K562 (cell line): ENCODE measurements at regions not wholly inside any gene's neighbourhood (a gene's known extent, or its start where the extent isn't known, plus 50 kb on each side); places are given as distances from the start of the nearest gene placed in this dataset.

Experiments
- ATAC-seq: fragments of 200-7000 bp; cut with Tn5 transposase; 3 replicates; pipeline ENCODE4 v1.9.1; 2020; ENCODE audit warnings: moderate library complexity
- BruUV-seq: library from RNA; stranded (reverse); fragments of 400-500 nt; replicated peaks from 2 replicates; lab custom pipeline; 2021; lab: Mats Ljungman, UMichigan
- CTCF ChIA-PET: fragments of 300-600 bp; formaldehyde crosslinking; extraction: SDS; loops from one replicate; lab custom pipeline; 2021; ENCODE audit warnings: low intra/inter-chr PET ratio; lab: Yijun Ruan, JAX
- POLR2A ChIA-PET: fragments of 300-600, 350-650 bp; sonication (Branson Sonifier 250); formaldehyde crosslinking; extraction: SDS; loops from one replicate; lab custom pipeline; 2021; ENCODE audit warnings: antibody characterized with exemption, inconsistent platforms; lab: Yijun Ruan, JAX
- DNase-seq, 4 experiments: peaks; one replicate each; pipeline versions ENCODE4 v3.0.0 to v3.0.0-alpha.2; 2011 to 2018; ENCODE audit warnings: low spot score in 3 of 4, mixed read lengths in 3 of 4; ENCODE audit errors: extremely low read depth in 1 of 4
- FAIRE-seq: peaks from 2 replicates; lab custom pipeline; 2011; peaks lifted over from hg19 to GRCh38; lab: Jason Lieb, UNC
- H2AFZ ChIP-seq: 2 replicates; pipeline ENCODE4 v1.6.0; 2011; ENCODE audit warnings: low read depth, low read length, control low read depth, inconsistent platforms
- H3K27ac ChIP-seq: fragments of 200-600 bp; 3 replicates; pipeline ENCODE4 v1.8.0; 2011; ENCODE audit warnings: low read depth, mild to moderate bottlenecking, control low read depth, inconsistent platforms, low read length, moderate library complexity, mixed read lengths; ENCODE audit errors: extremely low read depth
- H3K27me3 ChIP-seq, 2 experiments: fragments of 300-600 bp in 1 of 2; 2 replicates in 1 of 2; 3 replicates in 1 of 2; pipeline versions ENCODE4 v1.6.0 to v1.8.0; 2011; ENCODE audit warnings: inconsistent platforms in 2 of 2, low read length in 2 of 2, mild to moderate bottlenecking in 1 of 2, mixed read lengths in 1 of 2, moderate library complexity in 1 of 2; ENCODE audit not compliant: control insufficient read depth in 2 of 2, insufficient read depth in 2 of 2
- H3K36me3 ChIP-seq: fragments of 300-600 bp; 3 replicates; pipeline ENCODE4 v1.8.0; 2011; ENCODE audit warnings: mild to moderate bottlenecking, low read length, inconsistent platforms; ENCODE audit not compliant: control insufficient read depth, insufficient read depth
- H3K4me1 ChIP-seq, 2 experiments: fragments of 200-600 bp in 1 of 2; replicated peaks in 1 of 2; 2 replicates in 1 of 2; 3 replicates in 1 of 2; pipeline versions ENCODE4 v1.5.1 to v1.8.0; 2011; ENCODE audit warnings: inconsistent platforms in 2 of 2, low read length in 2 of 2, mild to moderate bottlenecking in 1 of 2, mixed read lengths in 1 of 2, moderate library complexity in 1 of 2; ENCODE audit not compliant: control insufficient read depth in 2 of 2, insufficient read depth in 2 of 2
- H3K4me2 ChIP-seq: 2 replicates; pipeline ENCODE4 v1.6.1; 2011; ENCODE audit warnings: low read length, control low read depth, inconsistent platforms, mixed read lengths; ENCODE audit not compliant: insufficient read depth
- H3K4me3 ChIP-seq: fragments of 200-600 bp; sonication (generic), shearing (Covaris generic); 2 replicates; pipeline ENCODE4 v1.5.1; 2016; ENCODE audit warnings: control low read depth, inconsistent platforms
- H3K79me2 ChIP-seq: fragments of 200-600 bp; 3 replicates; pipeline ENCODE4 v1.8.0; 2011; ENCODE audit warnings: low read length, inconsistent platforms; ENCODE audit not compliant: control insufficient read depth, insufficient read depth
- H3K9ac ChIP-seq, 2 experiments: 2 replicates each; pipeline versions ENCODE4 v1.6.0 to v1.6.1; 2011; ENCODE audit warnings: low read depth in 2 of 2, low read length in 2 of 2, control low read depth in 1 of 2, inconsistent platforms in 1 of 2, mild to moderate bottlenecking in 1 of 2, mixed read lengths in 1 of 2; ENCODE audit not compliant: insufficient read depth in 1 of 2
- H3K9me1 ChIP-seq: one replicate; pipeline ENCODE4 v1.6.0; 2011; ENCODE audit warnings: inconsistent platforms, mild to moderate bottlenecking, low read length, moderate library complexity; ENCODE audit not compliant: control insufficient read depth, insufficient read depth
- H3K9me3 ChIP-seq: replicated peaks from 2 replicates; pipeline ENCODE4 v1.5.1; 2011; ENCODE audit warnings: low read depth, low read length, inconsistent platforms; ENCODE audit not compliant: control insufficient read depth, insufficient read depth
- H4K20me1 ChIP-seq: replicated peaks from 2 replicates; pipeline ENCODE4 v1.6.1; 2011; ENCODE audit warnings: low read length, inconsistent platforms, mixed read lengths; ENCODE audit not compliant: control insufficient read depth, insufficient read depth
- HNRNPLL ChIP-seq: fragments of 200-400 bp; formaldehyde crosslinking; IDR thresholded peaks from 2 replicates; pipeline ENCODE4 v1.6.1; 2017; ENCODE audit warnings: low read length, low read depth, mild to moderate bottlenecking; ENCODE audit not compliant: poor library complexity, severe bottlenecking
- PTBP1 ChIP-seq: fragments of 200-400 bp; formaldehyde crosslinking; IDR thresholded peaks from 2 replicates; pipeline ENCODE4 v1.6.1; 2017; ENCODE audit warnings: low read depth, low read length
- RAD21 ChIP-seq, 2 experiments: fragments of 250-450 bp in 1 of 2; fragments of 450-650 bp in 1 of 2; sonication (Bioruptor Pico) in 1 of 2; formaldehyde crosslinking in 1 of 2; IDR thresholded peaks in 1 of 2; conservative IDR thresholded peaks in 1 of 2; 2 replicates each; pipeline versions ENCODE4 v1.4.0 to v1.8.0; 2020 to 2022; ENCODE audit warnings: mild to moderate bottlenecking in 2 of 2, moderate library complexity in 1 of 2
- RCOR1 ChIP-seq, 2 experiments: IDR thresholded peaks; 2 replicates each; pipeline ENCODE4 v1.6.1; 2012; ENCODE audit warnings: low read depth in 2 of 2, low read length in 2 of 2, borderline replicate concordance in 1 of 2, improper control_type of control experiment in 1 of 2
- SMC3 ChIP-seq: conservative IDR thresholded peaks from 2 replicates; pipeline ENCODE4 v1.6.1; 2011; ENCODE audit warnings: low read depth, low read length, improper control_type of control experiment; ENCODE audit not compliant: insufficient read depth
- STAG1 ChIP-seq: sonication (generic); formaldehyde crosslinking; IDR thresholded peaks from 2 replicates; pipeline ENCODE4 v1.5.0; 2020; ENCODE audit warnings: missing genetic modification reagents, borderline replicate concordance
- TCF7 ChIP-seq: sonication (generic); IDR thresholded peaks from 2 replicates; pipeline ENCODE4 v1.6.1; 2016; ENCODE audit warnings: antibody characterized with exemption, borderline replicate concordance
- ZNF12 ChIP-seq: sonication (generic); formaldehyde crosslinking; IDR thresholded peaks from 2 replicates; pipeline ENCODE4 v1.4.0; 2020; ENCODE audit warnings: mild to moderate bottlenecking, missing genetic modification reagents
- ZNF274 ChIP-seq: IDR thresholded peaks from 2 replicates; pipeline ENCODE4 v1.6.1; 2011; ENCODE audit warnings: low read depth, mild to moderate bottlenecking, low read length, moderate library complexity, borderline replicate concordance
- WGBS: fragments of 100-300 bp; shearing (Covaris generic); methylation state at CpG from one replicate; pipeline ENCODE4 v1.1.6; 2016; ENCODE audit warnings: low coverage, mixed read lengths; ENCODE audit not compliant: insufficient coverage; ENCODE audit errors: missing lambda C conversion rate; 5-methylcytosine and 5-hydroxymethylcytosine counted together
- in situ Hi-C: fragments of 300-500 bp; cut with MboI; formaldehyde crosslinking; loops from 4 replicates; pipeline ENCODE4 v1.15.0; 2018; ENCODE audit warnings: inconsistent platforms, mixed read lengths
- intact Hi-C: fragments of 100-400 bp; cut with micrococcal nuclease; formaldehyde crosslinking; loops from 2 replicates; pipeline ENCODE4 v1.14.2; 2022
- TF ChIP-seq, protein P1 (sequence below), 3 experiments: IDR thresholded peaks in 2 of 3; conservative IDR thresholded peaks in 1 of 3; 2 replicates each; pipeline ENCODE4 v1.5.1; 2011 to 2012; ENCODE audit warnings: low read length in 3 of 3, mild to moderate bottlenecking in 3 of 3, control low read depth in 2 of 3, improper control_type of control experiment in 1 of 3, inconsistent platforms in 1 of 3, low read depth in 1 of 3, mixed read lengths in 1 of 3, moderate library complexity in 1 of 3; ENCODE audit not compliant: insufficient read depth in 2 of 3
- TF ChIP-seq, protein P2 (sequence below): IDR thresholded peaks from 2 replicates; pipeline ENCODE4 v1.6.1; 2011; ENCODE audit warnings: borderline replicate concordance, low read depth, mild to moderate bottlenecking, moderate library complexity, low read length; ENCODE audit not compliant: insufficient read depth, poor library complexity, severe bottlenecking

DNA sequence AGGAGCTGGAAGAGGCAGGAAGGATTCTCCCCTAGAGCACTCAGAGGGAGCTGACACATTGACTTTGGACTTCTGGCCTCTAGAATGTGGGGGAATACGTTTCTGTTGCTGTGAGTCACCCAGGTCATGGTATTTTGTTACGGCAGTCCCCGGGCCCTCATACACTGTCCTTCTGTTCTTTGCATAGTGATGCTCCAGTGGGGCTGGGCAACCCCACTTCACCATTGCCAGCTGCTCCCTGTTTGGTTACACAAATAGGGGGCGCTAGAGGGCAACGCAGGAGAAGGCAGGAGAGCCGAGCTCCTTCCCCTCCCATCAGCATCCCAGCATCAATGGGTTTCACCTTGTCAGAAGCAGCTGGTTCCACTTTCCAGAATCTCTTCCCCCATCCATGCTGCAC lies 257.7 kb upstream of the FOXF1 start:
- TF ChIP-seq HNRNPLL (no peak), ZNF12 (CRISPR knock-in tag) (peak; percentile 60; the same call in 1 of the 2 replicates), PTBP1 (no peak), RCOR1 (IDR thresholded peaks at IDR 0.05; ENCODE audit: borderline replicate concordance in 1 of 2, low read depth in 2 of 2, low read length in 2 of 2) (0 out of 4 replicates have a peak, but pooled peaks of 1 of the 2 experiments have one; percentile 25), TCF7 (no peak), ZNF274 (no peak), STAG1 (peak; percentile 21; the same call in 1 of the 2 replicates), SMC3 (peak; percentile 40; the same call in 1 of the 2 replicates), RAD21 (CRISPR knock-in tag; conservative IDR thresholded peaks at IDR 0.05 in 1 of 2, IDR thresholded peaks at IDR 0.05 in 1 of 2) (peak; percentile 14 to 60; a peak in 2 of 4 replicates)
- TF ChIP-seq, protein P1, sequence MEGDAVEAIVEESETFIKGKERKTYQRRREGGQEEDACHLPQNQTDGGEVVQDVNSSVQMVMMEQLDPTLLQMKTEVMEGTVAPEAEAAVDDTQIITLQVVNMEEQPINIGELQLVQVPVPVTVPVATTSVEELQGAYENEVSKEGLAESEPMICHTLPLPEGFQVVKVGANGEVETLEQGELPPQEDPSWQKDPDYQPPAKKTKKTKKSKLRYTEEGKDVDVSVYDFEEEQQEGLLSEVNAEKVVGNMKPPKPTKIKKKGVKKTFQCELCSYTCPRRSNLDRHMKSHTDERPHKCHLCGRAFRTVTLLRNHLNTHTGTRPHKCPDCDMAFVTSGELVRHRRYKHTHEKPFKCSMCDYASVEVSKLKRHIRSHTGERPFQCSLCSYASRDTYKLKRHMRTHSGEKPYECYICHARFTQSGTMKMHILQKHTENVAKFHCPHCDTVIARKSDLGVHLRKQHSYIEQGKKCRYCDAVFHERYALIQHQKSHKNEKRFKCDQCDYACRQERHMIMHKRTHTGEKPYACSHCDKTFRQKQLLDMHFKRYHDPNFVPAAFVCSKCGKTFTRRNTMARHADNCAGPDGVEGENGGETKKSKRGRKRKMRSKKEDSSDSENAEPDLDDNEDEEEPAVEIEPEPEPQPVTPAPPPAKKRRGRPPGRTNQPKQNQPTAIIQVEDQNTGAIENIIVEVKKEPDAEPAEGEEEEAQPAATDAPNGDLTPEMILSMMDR (IDR thresholded peaks at IDR 0.05 in 2 of 3, conservative IDR thresholded peaks at IDR 0.05 in 1 of 3; ENCODE audit: insufficient read depth in 2 of 3, low read depth in 1 of 3, low read length in 3 of 3), result peak; percentile 61 to 70 (median 62)
- TF ChIP-seq, protein P2, sequence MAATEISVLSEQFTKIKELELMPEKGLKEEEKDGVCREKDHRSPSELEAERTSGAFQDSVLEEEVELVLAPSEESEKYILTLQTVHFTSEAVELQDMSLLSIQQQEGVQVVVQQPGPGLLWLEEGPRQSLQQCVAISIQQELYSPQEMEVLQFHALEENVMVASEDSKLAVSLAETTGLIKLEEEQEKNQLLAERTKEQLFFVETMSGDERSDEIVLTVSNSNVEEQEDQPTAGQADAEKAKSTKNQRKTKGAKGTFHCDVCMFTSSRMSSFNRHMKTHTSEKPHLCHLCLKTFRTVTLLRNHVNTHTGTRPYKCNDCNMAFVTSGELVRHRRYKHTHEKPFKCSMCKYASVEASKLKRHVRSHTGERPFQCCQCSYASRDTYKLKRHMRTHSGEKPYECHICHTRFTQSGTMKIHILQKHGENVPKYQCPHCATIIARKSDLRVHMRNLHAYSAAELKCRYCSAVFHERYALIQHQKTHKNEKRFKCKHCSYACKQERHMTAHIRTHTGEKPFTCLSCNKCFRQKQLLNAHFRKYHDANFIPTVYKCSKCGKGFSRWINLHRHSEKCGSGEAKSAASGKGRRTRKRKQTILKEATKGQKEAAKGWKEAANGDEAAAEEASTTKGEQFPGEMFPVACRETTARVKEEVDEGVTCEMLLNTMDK, result peak; percentile 51
- TF ChIP-seq, all 486 proteins: peak for 7
- in situ Hi-C loops (no loop called here), intact Hi-C loops (loop anchor here (10.0 kb wide), 1 partner anchor 272 kb away; no protein-coding TSS in a partner anchor)
- Histone ChIP-seq H3K9me3 (no peaks in the 10 kb centered on the region), H3K4me3 (no peak overlapping the region), H3K4me2 (no peak overlapping the region), H2AFZ (no peak overlapping the region), H3K9ac (no peak overlapping the region), H4K20me1 (peaks cover 4% of the 10 kb centered on the region; the same call in 1 of the 2 replicates), H3K36me3 (no peaks in the 10 kb centered on the region), H3K9me1 (no peaks in the 10 kb centered on the region), H3K79me2 (no peaks in the 10 kb centered on the region), H3K27ac (no peak overlapping the region), H3K4me1 (no peaks in the 10 kb centered on the region), H3K27me3 (peaks cover 0 to 23% of the 10 kb centered on the region in 2 experiments; a peak in 1 of 5 replicates)
- 0% methylated on average over 6 of the region's 6 CpGs for WGBS
- peak; percentile 42 to 62 (median 46) for DNase-seq
- CTCF ChIA-PET, result interaction anchor here (1.6 kb wide), 1 partner anchor 267 kb away, joined by 10 read pairs; no protein-coding TSS in a partner anchor
- FAIRE-seq, result peak; percentile 42
- POLR2A ChIA-PET, result interaction anchor here (0.6 to 1.1 kb wide), 2 partner anchors 9 to 187 kb away, joined by 3 to 4 read pairs; no protein-coding TSS in a partner anchor
- ATAC-seq, result peak; percentile 85
- BruUV-seq, result no TSS peak
